Loucy (cell line): ENCODE measurements at regions not wholly inside any gene's neighbourhood (a gene's known extent, or its start where the extent isn't known, plus 50 kb on each side); places are given as distances from the start of the nearest gene placed in this dataset.

Experiments
- H2AFZ ChIP-seq: fragments of 200-600 bp; sonication (generic); 2 replicates; pipeline ENCODE4 v1.6.0; 2016; ENCODE audit warnings: antibody characterized with exemption, mild to moderate bottlenecking, low read length, moderate library complexity
- H3F3A ChIP-seq: fragments of 200-600 bp; 2 replicates; pipeline ENCODE4 v1.6.0; 2016; ENCODE audit warnings: antibody characterized with exemption, low read depth, mild to moderate bottlenecking
- H3K27me3 ChIP-seq: fragments of 200-600 bp; sonication (generic); 2 replicates; pipeline ENCODE4 v1.6.1; 2014; ENCODE audit warnings: low read length, mild to moderate bottlenecking; ENCODE audit not compliant: insufficient read depth, poor library complexity, severe bottlenecking
- H3K36me3 ChIP-seq: fragments of 200-600 bp; sonication (generic); 2 replicates; pipeline ENCODE4 v1.6.1; 2016; ENCODE audit warnings: low read length; ENCODE audit not compliant: insufficient read depth
- H3K4me1 ChIP-seq: fragments of 200-600 bp; sonication (generic); 2 replicates; pipeline ENCODE4 v1.5.1; 2014; ENCODE audit warnings: low read length, mild to moderate bottlenecking; ENCODE audit not compliant: insufficient read depth, poor library complexity, severe bottlenecking
- H3K4me2 ChIP-seq: fragments of 200-600 bp; sonication (generic); 2 replicates; pipeline ENCODE4 v1.6.0; 2014; ENCODE audit warnings: antibody characterized with exemption, low read length, low read depth, mild to moderate bottlenecking; ENCODE audit not compliant: poor library complexity, severe bottlenecking
- H3K4me3 ChIP-seq: fragments of 200-600 bp; sonication (generic); 2 replicates; pipeline ENCODE4 v1.5.1; 2014; ENCODE audit warnings: low read length, mild to moderate bottlenecking, mixed read lengths; ENCODE audit not compliant: poor library complexity, severe bottlenecking
- H3K79me2 ChIP-seq: fragments of 200-600 bp; sonication (generic); 2 replicates; pipeline ENCODE4 v1.6.1; 2014; ENCODE audit warnings: low read length; ENCODE audit not compliant: insufficient read depth
- H3K9ac ChIP-seq: fragments of 200-600 bp; sonication (generic); 2 replicates; pipeline ENCODE4 v1.6.0; 2014; ENCODE audit warnings: mild to moderate bottlenecking, low read depth, low read length, moderate library complexity; ENCODE audit not compliant: poor library complexity, severe bottlenecking
- H3K9me2 ChIP-seq: fragments of 200-600 bp; sonication (generic); replicated peaks from 2 replicates; pipeline ENCODE4 v1.6.1; 2016; ENCODE audit warnings: low read depth, low read length, mixed read lengths
- H3K9me3 ChIP-seq: fragments of 200-600 bp; sonication (generic); 2 replicates; pipeline ENCODE4 v1.6.1; 2014; ENCODE audit warnings: mild to moderate bottlenecking, antibody characterized with exemption, low read length, low read depth; ENCODE audit not compliant: insufficient read depth
- H4K20me1 ChIP-seq: fragments of 200-600 bp; sonication (generic); 2 replicates; pipeline ENCODE4 v1.6.0; 2014; ENCODE audit warnings: antibody characterized with exemption, low read length, mild to moderate bottlenecking; ENCODE audit not compliant: insufficient read depth, poor library complexity, severe bottlenecking
- EZH2phosphoT487 ChIP-seq: fragments of 200-600 bp; IDR thresholded peaks from 2 replicates; pipeline ENCODE4 v1.6.1; 2018; ENCODE audit warnings: antibody characterized with exemption, mild to moderate bottlenecking, moderate library complexity, borderline replicate concordance
- TF ChIP-seq, protein P1 (sequence below): fragments of 200-600 bp; sonication (generic); conservative IDR thresholded peaks from 2 replicates; pipeline ENCODE4 v1.5.1; 2014; ENCODE audit warnings: mild to moderate bottlenecking, antibody characterized with exemption, low read length

DNA sequence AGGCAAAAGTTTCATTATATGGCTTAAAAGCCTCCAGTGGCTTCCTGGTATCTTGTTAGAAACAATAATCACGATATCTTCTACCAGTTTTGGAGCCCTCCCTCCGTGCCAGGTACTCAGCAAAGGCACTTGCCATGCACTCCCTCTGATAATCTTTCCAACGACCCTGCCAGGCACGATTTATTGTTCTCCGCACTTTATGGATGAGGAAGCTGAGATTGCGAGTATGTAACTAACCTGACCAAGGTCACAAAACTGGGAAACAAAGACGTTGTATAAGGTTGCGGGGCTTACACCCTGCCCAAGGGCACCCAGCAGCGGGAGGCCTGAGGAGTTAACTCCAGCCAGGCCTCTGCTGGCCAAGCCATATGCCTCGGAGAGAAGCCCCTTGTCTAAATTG is 218.1 kb downstream of the SNX19 start:
- Histone ChIP-seq H3F3A (no peaks in the 10 kb centered on the region), H3K27me3 (no peaks in the 10 kb centered on the region), H3K36me3 (no peaks in the 10 kb centered on the region), H4K20me1 (no peaks in the 10 kb centered on the region), H3K79me2 (no peaks in the 10 kb centered on the region), H3K9ac (no peak overlapping the region), H3K4me1 (no peaks in the 10 kb centered on the region), H2AFZ (no peak overlapping the region), H3K9me2 (no peaks in the 10 kb centered on the region), H3K4me2 (no peak overlapping the region), H3K4me3 (no peak overlapping the region), H3K9me3 (no peaks in the 10 kb centered on the region)
- TF ChIP-seq EZH2phosphoT487, result no peak
- TF ChIP-seq, protein P1, sequence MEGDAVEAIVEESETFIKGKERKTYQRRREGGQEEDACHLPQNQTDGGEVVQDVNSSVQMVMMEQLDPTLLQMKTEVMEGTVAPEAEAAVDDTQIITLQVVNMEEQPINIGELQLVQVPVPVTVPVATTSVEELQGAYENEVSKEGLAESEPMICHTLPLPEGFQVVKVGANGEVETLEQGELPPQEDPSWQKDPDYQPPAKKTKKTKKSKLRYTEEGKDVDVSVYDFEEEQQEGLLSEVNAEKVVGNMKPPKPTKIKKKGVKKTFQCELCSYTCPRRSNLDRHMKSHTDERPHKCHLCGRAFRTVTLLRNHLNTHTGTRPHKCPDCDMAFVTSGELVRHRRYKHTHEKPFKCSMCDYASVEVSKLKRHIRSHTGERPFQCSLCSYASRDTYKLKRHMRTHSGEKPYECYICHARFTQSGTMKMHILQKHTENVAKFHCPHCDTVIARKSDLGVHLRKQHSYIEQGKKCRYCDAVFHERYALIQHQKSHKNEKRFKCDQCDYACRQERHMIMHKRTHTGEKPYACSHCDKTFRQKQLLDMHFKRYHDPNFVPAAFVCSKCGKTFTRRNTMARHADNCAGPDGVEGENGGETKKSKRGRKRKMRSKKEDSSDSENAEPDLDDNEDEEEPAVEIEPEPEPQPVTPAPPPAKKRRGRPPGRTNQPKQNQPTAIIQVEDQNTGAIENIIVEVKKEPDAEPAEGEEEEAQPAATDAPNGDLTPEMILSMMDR, result no peak

- Histone ChIP-seq H3K27me3 (no peaks in the 10 kb centered on the region), H3K36me3 (no peaks in the 10 kb centered on the region), H3K79me2 (no peaks in the 10 kb centered on the region), H3K4me1 (no peaks in the 10 kb centered on the region), H2AFZ (no peak overlapping the region), H3F3A (no peaks in the 10 kb centered on the region), H3K9me2 (no peaks in the 10 kb centered on the region), H3K4me3 (no peak overlapping the region), H4K20me1 (no peaks in the 10 kb centered on the region), H3K4me2 (no peak overlapping the region), H3K9ac (no peak overlapping the region), H3K9me3 (no peaks in the 10 kb centered on the region)
- TF ChIP-seq, protein P1, result no peak
- TF ChIP-seq EZH2phosphoT487, result no peak
Measured at GRCh38 chr11:130699561-130699960, 216.7 kb downstream of the SNX19 start.

- no peak for TF ChIP-seq EZH2phosphoT487
- TF ChIP-seq, protein P1, result no peak
- Histone ChIP-seq H3K36me3 (no peaks in the 10 kb centered on the region), H3K9ac (no peak overlapping the region), H4K20me1 (no peaks in the 10 kb centered on the region), H3K79me2 (no peaks in the 10 kb centered on the region), H3K27me3 (no peaks in the 10 kb centered on the region), H3F3A (no peaks in the 10 kb centered on the region), H3K9me3 (no peaks in the 10 kb centered on the region), H3K4me1 (no peaks in the 10 kb centered on the region), H3K4me2 (no peak overlapping the region), H3K9me2 (no peaks in the 10 kb centered on the region), H3K4me3 (no peak overlapping the region), H2AFZ (no peak overlapping the region)
Measured at GRCh38 chr11:130700092-130700491, 216.2 kb downstream of the SNX19 start.
